SK-N-MC (cell line): ENCODE measurements at regions not wholly inside any gene's neighbourhood (a gene's known extent, or its start where the extent isn't known, plus 50 kb on each side); places are given as distances from the start of the nearest gene placed in this dataset.

ENCODE experiments used
- DNase-seq: peaks from one replicate; pipeline ENCODE4 v3.0.0-alpha.2; 2011; ENCODE audit warnings: low read depth, low spot score
- H3K27ac ChIP-seq: fragments of 200-600 bp; sonication (generic); 2 replicates; pipeline ENCODE4 v1.5.1; 2016; ENCODE audit warnings: mixed run types
- H3K36me3 ChIP-seq: fragments of 200-600 bp; sonication (generic); 2 replicates; pipeline ENCODE4 v1.6.1; 2017; ENCODE audit warnings: antibody characterized with exemption, low read length, mixed read lengths; ENCODE audit not compliant: insufficient read depth
- H3K4me3 ChIP-seq: fragments of 200-600 bp; sonication (generic); 2 replicates; pipeline ENCODE4 v1.5.1; 2016
- H3K9ac ChIP-seq: fragments of 200-600 bp; sonication (generic); 2 replicates; pipeline ENCODE4 v1.8.0; 2017; ENCODE audit warnings: mixed run types, mixed read lengths; ENCODE audit not compliant: insufficient read length
- H3K9me3 ChIP-seq: fragments of 200-600 bp; sonication (generic); 2 replicates; pipeline ENCODE4 v1.6.1; 2017; ENCODE audit warnings: low read depth, mild to moderate bottlenecking, antibody characterized with exemption, low read length, moderate library complexity, mixed read lengths
- EZH2 ChIP-seq: fragments of 200-600 bp; sonication (generic); IDR thresholded peaks from one replicate; pipeline ENCODE4 v1.6.1; 2017; ENCODE audit warnings: antibody characterized with exemption
- FOXP2 ChIP-seq: optimal IDR thresholded peaks from 2 replicates; pipeline ENCODE3; 2011; ENCODE audit warnings: mild to moderate bottlenecking, moderate library complexity; ENCODE audit not compliant: insufficient read depth; ENCODE audit errors: extremely low read length, control extremely low read depth
- POLR2AphosphoS5 ChIP-seq: IDR thresholded peaks from 2 replicates; pipeline ENCODE4 v1.6.1; 2012; ENCODE audit warnings: mild to moderate bottlenecking, low read depth, low read length, borderline replicate concordance

- Histone ChIP-seq H3K9ac (no peak overlapping the region), H3K36me3 (no peaks in the 10 kb centered on the region)
These were observed 195.8 kb upstream of the ZFP42 start for GRCh38 chr4:187799735-187800134.

GRCh38 chr4:187811591-187811990, 184.0 kb upstream of the ZFP42 start:
- no peak overlapping the region for H3K27ac ChIP-seq
- H3K36me3 ChIP-seq = no peaks in the 10 kb centered on the region
- H3K9ac ChIP-seq = no peak overlapping the region
- no peaks in the 10 kb centered on the region for H3K9me3 ChIP-seq
- TF ChIP-seq EZH2 (no peak), POLR2AphosphoS5 (no peak), FOXP2 (no peak)
- no peak overlapping the region for H3K4me3 ChIP-seq
- no peak for DNase-seq

More at GRCh38 chr4:187799735-187800134, 195.8 kb upstream of the ZFP42 start:
- TF ChIP-seq FOXP2 (no peak), POLR2AphosphoS5 (no peak), EZH2 (no peak)
- H3K9me3 ChIP-seq = no peaks in the 10 kb centered on the region
- H3K27ac ChIP-seq = no peak overlapping the region
- DNase-seq = no peak
- no peak overlapping the region for H3K4me3 ChIP-seq

- no peak overlapping the region for H3K27ac ChIP-seq
- H3K9me3 ChIP-seq = no peaks in the 10 kb centered on the region
- no peak overlapping the region for H3K4me3 ChIP-seq
- TF ChIP-seq EZH2 (no peak), POLR2AphosphoS5 (no peak), FOXP2 (no peak)
- no peaks in the 10 kb centered on the region for H3K36me3 ChIP-seq
- H3K9ac ChIP-seq = no peak overlapping the region
- DNase-seq = no peak
These were observed 180.7 kb upstream of the ZFP42 start for GRCh38 chr4:187814737-187815465.

GRCh38 chr4:187826725-187827124, 168.8 kb upstream of the ZFP42 start:
- Histone ChIP-seq H3K4me3 (no peak overlapping the region), H3K9ac (no peak overlapping the region), H3K36me3 (no peaks in the 10 kb centered on the region), H3K27ac (no peak overlapping the region), H3K9me3 (no peaks in the 10 kb centered on the region)
- TF ChIP-seq EZH2 (no peak), POLR2AphosphoS5 (no peak), FOXP2 (no peak)
- DNase-seq = no peak

GRCh38 chr4:187827631-187828030, 167.9 kb upstream of the ZFP42 start:
- Histone ChIP-seq H3K4me3 (no peak overlapping the region), H3K9ac (no peak overlapping the region), H3K36me3 (no peaks in the 10 kb centered on the region), H3K9me3 (no peaks in the 10 kb centered on the region), H3K27ac (no peak overlapping the region)
- TF ChIP-seq EZH2 = no peak
- no peak for TF ChIP-seq POLR2AphosphoS5
- TF ChIP-seq FOXP2 = no peak
- no peak for DNase-seq

- DNase-seq = no peak
These were observed 155.8 kb upstream of the ZFP42 start for GRCh38 chr4:187839765-187840164.

GRCh38 chr4:187840814-187841213, 154.8 kb upstream of the ZFP42 start:
- TF ChIP-seq FOXP2 (no peak), POLR2AphosphoS5 (no peak), EZH2 (no peak)
- Histone ChIP-seq H3K36me3 (no peaks in the 10 kb centered on the region), H3K4me3 (no peak overlapping the region)

More at GRCh38 chr4:187839765-187840164, 155.8 kb upstream of the ZFP42 start:
- Histone ChIP-seq H3K9me3 (no peaks in the 10 kb centered on the region), H3K36me3 (no peaks in the 10 kb centered on the region), H3K27ac (no peak overlapping the region), H3K9ac (no peak overlapping the region), H3K4me3 (no peak overlapping the region)
- TF ChIP-seq POLR2AphosphoS5 = no peak
- TF ChIP-seq EZH2 = no peak
- TF ChIP-seq FOXP2 = no peak

GRCh38 chr4:187849556-187850225, 145.9 kb upstream of the ZFP42 start:
- TF ChIP-seq FOXP2 (no peak), POLR2AphosphoS5 (no peak), EZH2 (no peak)
- Histone ChIP-seq H3K36me3 (no peaks in the 10 kb centered on the region), H3K4me3 (no peak overlapping the region), H3K27ac (no peak overlapping the region), H3K9me3 (no peaks in the 10 kb centered on the region), H3K9ac (no peak overlapping the region)
- DNase-seq = no peak

More at GRCh38 chr4:187840814-187841213, 154.8 kb upstream of the ZFP42 start:
- DNase-seq = no peak
- Histone ChIP-seq H3K9me3 (no peaks in the 10 kb centered on the region), H3K9ac (no peak overlapping the region), H3K27ac (no peak overlapping the region)
